H1 (cell line): ENCODE measurements at regions not wholly inside any gene's neighbourhood (a gene's known extent, or its start where the extent isn't known, plus 50 kb on each side); places are given as distances from the start of the nearest gene placed in this dataset.

Experiments
- CTCF ChIA-PET: fragments of 300-600 bp; sonication (Branson Sonifier 250); formaldehyde crosslinking; loops from one replicate; lab custom pipeline; 2021; ENCODE audit not compliant: partially characterized antibody; lab: Charles Lee
- POLR2A ChIA-PET: fragments of 300-600 bp; sonication (Branson Sonifier 250); formaldehyde crosslinking; loops from one replicate; lab custom pipeline; 2021; ENCODE audit warnings: inconsistent platforms; ENCODE audit not compliant: partially characterized antibody; lab: Charles Lee
- DNase-seq, 2 experiments: peaks; one replicate each; pipeline versions ENCODE4 v3.0.0 to v3.0.0-alpha.2; 2010 to 2022; ENCODE audit warnings: low spot score in 2 of 2, low read depth in 1 of 2, mixed read lengths in 1 of 2
- FAIRE-seq: peaks from 2 replicates; lab custom pipeline; 2011; peaks lifted over from hg19 to GRCh38; lab: Jason Lieb, UNC
- H2AFZ ChIP-seq: 2 replicates; pipeline ENCODE4 v1.8.1; 2012; ENCODE audit warnings: low read length, inconsistent platforms
- H2AK5ac ChIP-seq: 2 replicates; pipeline ENCODE4 v1.6.1; 2013; ENCODE audit warnings: low read depth, low read length
- H2BK120ac ChIP-seq: replicated peaks from 2 replicates; pipeline ENCODE3; 2013; ENCODE audit warnings: low read depth, low read length, inconsistent platforms
- H2BK12ac ChIP-seq: 2 replicates; pipeline ENCODE4 v1.6.1; 2013; ENCODE audit warnings: low read depth, low read length
- H2BK15ac ChIP-seq: 2 replicates; pipeline ENCODE4 v1.6.1; 2013; ENCODE audit warnings: low read length
- H2BK20ac ChIP-seq: 2 replicates; pipeline ENCODE4 v1.6.1; 2013; ENCODE audit warnings: low read length
- H2BK5ac ChIP-seq: 2 replicates; pipeline ENCODE4 v1.6.1; 2013; ENCODE audit warnings: low read depth, low read length
- H3K14ac ChIP-seq: 2 replicates; pipeline ENCODE4 v1.6.1; 2013; ENCODE audit warnings: inconsistent platforms; ENCODE audit not compliant: insufficient read length
- H3K18ac ChIP-seq: 2 replicates; pipeline ENCODE4 v1.6.1; 2013; ENCODE audit warnings: low read length; ENCODE audit errors: extremely low read depth
- H3K23ac ChIP-seq: 2 replicates; pipeline ENCODE4 v1.6.1; 2013; ENCODE audit warnings: inconsistent platforms; ENCODE audit not compliant: insufficient read length
- H3K23me2 ChIP-seq: 2 replicates; pipeline ENCODE4 v1.6.1; 2013; ENCODE audit warnings: low read depth, low read length
- H3K27ac ChIP-seq: 2 replicates; pipeline ENCODE4 v1.6.1; 2011; ENCODE audit warnings: low read depth, low read length, inconsistent platforms
- H3K27me3 ChIP-seq, 4 experiments: replicated peaks in 1 of 4; 1 replicate in 1 of 4; 2 replicates in 3 of 4; pipeline versions ENCODE4 v1.6.1 to v1.8.1; 2011 to 2013; ENCODE audit warnings: low read length in 3 of 4, mild to moderate bottlenecking in 3 of 4, inconsistent platforms in 2 of 4, mixed read lengths in 2 of 4, moderate library complexity in 1 of 4; ENCODE audit not compliant: control insufficient read depth in 3 of 4, insufficient read depth in 3 of 4; ENCODE audit errors: extremely low read depth in 1 of 4
- H3K36me3 ChIP-seq, 4 experiments: 2 replicates each; pipeline versions ENCODE4 v1.6.1 to v1.8.1; 2011 to 2013; ENCODE audit warnings: mild to moderate bottlenecking in 4 of 4, low read length in 3 of 4, moderate library complexity in 2 of 4, control low read depth in 1 of 4, inconsistent platforms in 1 of 4; ENCODE audit not compliant: insufficient read depth in 4 of 4, control insufficient read depth in 2 of 4
- H3K4ac ChIP-seq: replicated peaks from 2 replicates; pipeline ENCODE3; 2013; ENCODE audit warnings: low read length, low read depth, mixed read lengths, inconsistent platforms; ENCODE audit not compliant: insufficient read length
- H3K4me1 ChIP-seq, 4 experiments: replicated peaks in 1 of 4; 1 replicate in 1 of 4; 2 replicates in 3 of 4; pipeline versions ENCODE4 v1.6.1 to v1.8.1; 2011 to 2013; ENCODE audit warnings: low read length in 3 of 4, inconsistent platforms in 2 of 4, mixed read lengths in 1 of 4; ENCODE audit not compliant: insufficient read depth in 4 of 4, control insufficient read depth in 3 of 4
- H3K4me2 ChIP-seq, 2 experiments: 2 replicates each; pipeline versions ENCODE4 v1.6.1 to v1.8.1; 2011 to 2013; ENCODE audit warnings: low read depth in 2 of 2, low read length in 2 of 2, control low read depth in 1 of 2, inconsistent platforms in 1 of 2, mild to moderate bottlenecking in 1 of 2; ENCODE audit not compliant: insufficient read depth in 1 of 2
- H3K4me3 ChIP-seq, 4 experiments: fragments of 200-600, 300-600 bp in 1 of 4; sonication (generic), shearing (Covaris generic), sonication (Bioruptor Twin) in 1 of 4; 2 replicates each; pipeline versions ENCODE4 v1.5.1 to v1.8.1; 2011 to 2016; ENCODE audit warnings: low read length in 4 of 4, low read depth in 3 of 4, control low read depth in 2 of 4, inconsistent platforms in 2 of 4, mild to moderate bottlenecking in 2 of 4, mixed read lengths in 1 of 4, moderate library complexity in 1 of 4; ENCODE audit not compliant: insufficient read depth in 2 of 4; ENCODE audit errors: extremely low read depth in 1 of 4
- H3K56ac ChIP-seq: replicated peaks from 2 replicates; pipeline ENCODE3; 2013; ENCODE audit warnings: low read depth, mild to moderate bottlenecking, mixed read lengths, low read length, inconsistent platforms; ENCODE audit not compliant: insufficient read length
- H3K79me1 ChIP-seq: 2 replicates; pipeline ENCODE4 v1.6.1; 2013; ENCODE audit warnings: low read depth, low read length, control low read depth
- H3K79me2 ChIP-seq, 2 experiments: 2 replicates each; pipeline versions ENCODE4 v1.6.1 to v1.8.1; 2012 to 2013; ENCODE audit warnings: low read length in 2 of 2, mild to moderate bottlenecking in 2 of 2, inconsistent platforms in 1 of 2; ENCODE audit not compliant: insufficient read depth in 2 of 2, control insufficient read depth in 1 of 2
- H3K9ac ChIP-seq, 4 experiments: replicated peaks in 1 of 4; 1 replicate in 1 of 4; 2 replicates in 3 of 4; pipeline versions ENCODE4 v1.6.1 to v1.8.1; 2011 to 2013; ENCODE audit warnings: low read depth in 3 of 4, low read length in 3 of 4, control low read depth in 2 of 4, mild to moderate bottlenecking in 2 of 4, moderate library complexity in 2 of 4, inconsistent platforms in 1 of 4; ENCODE audit errors: extremely low read depth in 1 of 4
- H3K9me3 ChIP-seq, 2 experiments: 2 replicates each; pipeline versions ENCODE4 v1.6.1 to v1.8.1; 2012 to 2013; ENCODE audit warnings: mild to moderate bottlenecking in 2 of 2, moderate library complexity in 2 of 2, control low read depth in 1 of 2, inconsistent platforms in 1 of 2, low read depth in 1 of 2, low read length in 1 of 2, mixed read lengths in 1 of 2; ENCODE audit not compliant: insufficient read depth in 2 of 2
- H4K20me1 ChIP-seq, 2 experiments: replicated peaks in 1 of 2; 2 replicates each; pipeline versions ENCODE3 to v1.8.1; 2011 to 2013; ENCODE audit warnings: inconsistent platforms in 2 of 2, low read length in 2 of 2, mild to moderate bottlenecking in 1 of 2; ENCODE audit not compliant: insufficient read depth in 2 of 2, control insufficient read depth in 1 of 2
- H4K5ac ChIP-seq: 2 replicates; pipeline ENCODE4 v1.6.1; 2013; ENCODE audit warnings: low read length, low read depth, mixed read lengths, inconsistent platforms; ENCODE audit not compliant: insufficient read length
- H4K8ac ChIP-seq: 2 replicates; pipeline ENCODE4 v1.8.0; 2013; ENCODE audit warnings: mild to moderate bottlenecking, moderate library complexity, low read length, inconsistent platforms; ENCODE audit not compliant: insufficient read depth; ENCODE audit errors: extremely low read depth
- H4K91ac ChIP-seq: replicated peaks from 2 replicates; pipeline ENCODE3; 2013; ENCODE audit warnings: low read length, mixed read lengths, inconsistent platforms; ENCODE audit not compliant: insufficient read length
- BCL11A ChIP-seq, 2 experiments: IDR thresholded peaks; one replicate each; pipeline ENCODE4 v1.6.1; 2011; ENCODE audit warnings: low read depth in 2 of 2, low read length in 2 of 2, mild to moderate bottlenecking in 2 of 2
- CBX5 ChIP-seq: fragments of 300-800, 300-1000 bp; sonication (generic); IDR thresholded peaks from 2 replicates; pipeline ENCODE4 v1.7.1; 2016; ENCODE audit warnings: antibody characterized with exemption, low read length, low read depth
- GABPA ChIP-seq: IDR thresholded peaks from 2 replicates; pipeline ENCODE4 v1.6.1; 2011; ENCODE audit warnings: mild to moderate bottlenecking, low read length, moderate library complexity, borderline replicate concordance; ENCODE audit not compliant: insufficient read depth
- JUN ChIP-seq: IDR thresholded peaks from 2 replicates; pipeline ENCODE4 v1.6.1; 2011; ENCODE audit warnings: low read depth, mild to moderate bottlenecking, improper control_type of control experiment, low read length
- NANOG ChIP-seq: IDR thresholded peaks from 2 replicates; pipeline ENCODE4 v1.6.1; 2011; ENCODE audit warnings: low read length, low read depth, mild to moderate bottlenecking, inconsistent platforms; ENCODE audit not compliant: insufficient read depth, poor library complexity, severe bottlenecking
- SIRT6 ChIP-seq: IDR thresholded peaks from one replicate; pipeline ENCODE4 v1.7.1; 2012; ENCODE audit warnings: low read length, inconsistent platforms
- ZNF274 ChIP-seq: IDR thresholded peaks from 2 replicates; pipeline ENCODE4 v1.7.0; 2012; ENCODE audit warnings: low read length, borderline replicate concordance; ENCODE audit errors: extremely low read depth
- whole genome bisulfite sequencing, 2 experiments: shearing (Covaris generic) in 1 of 2; methylation state at CpG; one replicate each; pipeline versions ENCODE4 v1.1.6 to v1.1.7; 2013 to 2015; ENCODE audit warnings: low lambda C conversion rate in 2 of 2, mixed read lengths in 2 of 2, inconsistent platforms in 1 of 2, low coverage in 1 of 2, missing lambda C conversion rate in 1 of 2; ENCODE audit not compliant: insufficient replicate concordance in 2 of 2, insufficient coverage in 1 of 2, insufficient read length in 1 of 2; ENCODE audit errors: extremely low coverage in 1 of 2, missing lambda C conversion rate in 1 of 2; 5-methylcytosine and 5-hydroxymethylcytosine counted together
- TF ChIP-seq, protein P1 (sequence below): IDR thresholded peaks from 2 replicates; pipeline ENCODE4 v1.6.1; 2012; ENCODE audit warnings: inconsistent platforms
- TF ChIP-seq, protein P2 (sequence below): IDR thresholded peaks from 2 replicates; pipeline ENCODE4 v1.6.1; 2012; ENCODE audit warnings: low read length, inconsistent platforms
- TF ChIP-seq, protein P3 (sequence below): IDR thresholded peaks from 2 replicates; pipeline ENCODE4 v1.6.1; 2011; ENCODE audit warnings: low read length, improper control_type of control experiment

DNA sequence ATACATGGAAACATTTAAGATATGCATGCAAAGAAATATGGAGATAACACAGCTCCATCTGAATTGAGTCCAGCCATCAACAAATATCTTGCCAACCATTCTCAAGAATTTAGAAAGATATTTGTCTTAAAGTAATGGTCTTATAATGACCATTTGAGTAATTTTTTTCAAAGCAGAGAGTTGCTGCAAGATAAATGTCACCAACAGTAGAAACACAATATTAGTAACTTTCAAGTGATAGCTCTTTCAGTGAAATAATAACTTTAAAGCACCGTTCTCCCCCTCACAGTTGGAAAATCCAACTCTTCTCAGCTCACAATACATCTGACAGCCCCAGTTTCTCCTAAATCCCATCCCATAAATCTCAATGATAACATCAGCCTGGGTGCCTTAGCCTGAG lies 481.0 kb upstream of the ADAMTS5 start:
- Histone ChIP-seq H2AK5ac (no peak overlapping the region), H3K27me3 (no peaks in the 10 kb centered on the region), H3K4me1 (no peaks in the 10 kb centered on the region), H4K20me1 (no peaks in the 10 kb centered on the region), H3K79me2 (no peaks in the 10 kb centered on the region), H2AFZ (no peak overlapping the region), H3K4me3 (no peak overlapping the region), H3K9me3 (peaks cover 0 to 3% of the 10 kb centered on the region in 2 experiments; a peak in 1 of 4 replicates), H4K5ac (no peak overlapping the region), H2BK12ac (no peak overlapping the region), H3K79me1 (no peaks in the 10 kb centered on the region), H2BK120ac (no peak overlapping the region), H3K18ac (no peak overlapping the region), H3K14ac (no peak overlapping the region), H3K9ac (no peak overlapping the region), H3K4me2 (no peak overlapping the region), H3K27ac (no peak overlapping the region), H2BK15ac (no peak overlapping the region), H2BK20ac (no peak overlapping the region), H3K4ac (no peak overlapping the region), H3K56ac (no peak overlapping the region), H3K23ac (no peak overlapping the region), H2BK5ac (no peak overlapping the region), H4K91ac (no peak overlapping the region), H4K8ac (no peak overlapping the region), H3K36me3 (no peaks in the 10 kb centered on the region), H3K23me2 (no peaks in the 10 kb centered on the region; the same call in 1 of the 2 replicates)
- WGBS, 2 experiments, result 83% methylated on average over 1 of the region's 1 CpG; no CpG with 5 or more reads in 1 of the 2 experiments
- no peak for FAIRE-seq
- POLR2A ChIA-PET, result no interaction called here
- no peak for DNase-seq
- CTCF ChIA-PET, result interaction anchor here (0.6 to 2.0 kb wide), 2 partner anchors 23 to 769 kb away, joined by 3 to 7 read pairs; no protein-coding TSS in a partner anchor
- no peak for TF ChIP-seq ZNF274
- TF ChIP-seq BCL11A (IDR thresholded peaks at IDR 0.05; ENCODE audit: low read depth in 2 of 2, low read length in 2 of 2), result no peak
- TF ChIP-seq SIRT6, result no peak
- TF ChIP-seq CBX5, result no peak
- TF ChIP-seq, protein P1, sequence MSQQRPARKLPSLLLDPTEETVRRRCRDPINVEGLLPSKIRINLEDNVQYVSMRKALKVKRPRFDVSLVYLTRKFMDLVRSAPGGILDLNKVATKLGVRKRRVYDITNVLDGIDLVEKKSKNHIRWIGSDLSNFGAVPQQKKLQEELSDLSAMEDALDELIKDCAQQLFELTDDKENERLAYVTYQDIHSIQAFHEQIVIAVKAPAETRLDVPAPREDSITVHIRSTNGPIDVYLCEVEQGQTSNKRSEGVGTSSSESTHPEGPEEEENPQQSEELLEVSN, result no peak
- TF ChIP-seq, protein P2, sequence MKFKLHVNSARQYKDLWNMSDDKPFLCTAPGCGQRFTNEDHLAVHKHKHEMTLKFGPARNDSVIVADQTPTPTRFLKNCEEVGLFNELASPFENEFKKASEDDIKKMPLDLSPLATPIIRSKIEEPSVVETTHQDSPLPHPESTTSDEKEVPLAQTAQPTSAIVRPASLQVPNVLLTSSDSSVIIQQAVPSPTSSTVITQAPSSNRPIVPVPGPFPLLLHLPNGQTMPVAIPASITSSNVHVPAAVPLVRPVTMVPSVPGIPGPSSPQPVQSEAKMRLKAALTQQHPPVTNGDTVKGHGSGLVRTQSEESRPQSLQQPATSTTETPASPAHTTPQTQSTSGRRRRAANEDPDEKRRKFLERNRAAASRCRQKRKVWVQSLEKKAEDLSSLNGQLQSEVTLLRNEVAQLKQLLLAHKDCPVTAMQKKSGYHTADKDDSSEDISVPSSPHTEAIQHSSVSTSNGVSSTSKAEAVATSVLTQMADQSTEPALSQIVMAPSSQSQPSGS, result no peak
- TF ChIP-seq NANOG, result no peak
- TF ChIP-seq GABPA, result no peak
- TF ChIP-seq, protein P3, sequence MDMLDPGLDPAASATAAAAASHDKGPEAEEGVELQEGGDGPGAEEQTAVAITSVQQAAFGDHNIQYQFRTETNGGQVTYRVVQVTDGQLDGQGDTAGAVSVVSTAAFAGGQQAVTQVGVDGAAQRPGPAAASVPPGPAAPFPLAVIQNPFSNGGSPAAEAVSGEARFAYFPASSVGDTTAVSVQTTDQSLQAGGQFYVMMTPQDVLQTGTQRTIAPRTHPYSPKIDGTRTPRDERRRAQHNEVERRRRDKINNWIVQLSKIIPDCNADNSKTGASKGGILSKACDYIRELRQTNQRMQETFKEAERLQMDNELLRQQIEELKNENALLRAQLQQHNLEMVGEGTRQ, result no peak
- no peak for TF ChIP-seq JUN
